Bronchial epithelial cell (primary cell): ENCODE measurements at regions not wholly inside any gene's neighbourhood (a gene's known extent, or its start where the extent isn't known, plus 50 kb on each side); places are given as distances from the start of the nearest gene placed in this dataset.

Experiments
- DNase-seq: peaks from one replicate; pipeline ENCODE4 v3.0.0-alpha.2; 2010; ENCODE audit warnings: low read depth
- FAIRE-seq: peaks from 2 replicates; lab custom pipeline; 2011; peaks lifted over from hg19 to GRCh38; lab: Jason Lieb, UNC
- H3K27me3 ChIP-seq: 2 replicates; pipeline ENCODE4 v1.5.1; 2011; ENCODE audit warnings: low read length; ENCODE audit not compliant: control insufficient read depth, insufficient read depth
- H3K36me3 ChIP-seq: 2 replicates; pipeline ENCODE4 v1.5.1; 2011; ENCODE audit warnings: low read length; ENCODE audit not compliant: control insufficient read depth, insufficient read depth
- H3K4me3 ChIP-seq: 2 replicates; pipeline ENCODE4 v1.5.1; 2011; ENCODE audit warnings: mild to moderate bottlenecking, low read depth, low read length, control low read depth
- TF ChIP-seq, protein P1 (sequence below): IDR thresholded peaks from 2 replicates; pipeline ENCODE4 v1.5.1; 2011; ENCODE audit warnings: mild to moderate bottlenecking, moderate library complexity, low read length, control low read depth, inconsistent platforms; ENCODE audit not compliant: insufficient read depth, severe bottlenecking

DNA sequence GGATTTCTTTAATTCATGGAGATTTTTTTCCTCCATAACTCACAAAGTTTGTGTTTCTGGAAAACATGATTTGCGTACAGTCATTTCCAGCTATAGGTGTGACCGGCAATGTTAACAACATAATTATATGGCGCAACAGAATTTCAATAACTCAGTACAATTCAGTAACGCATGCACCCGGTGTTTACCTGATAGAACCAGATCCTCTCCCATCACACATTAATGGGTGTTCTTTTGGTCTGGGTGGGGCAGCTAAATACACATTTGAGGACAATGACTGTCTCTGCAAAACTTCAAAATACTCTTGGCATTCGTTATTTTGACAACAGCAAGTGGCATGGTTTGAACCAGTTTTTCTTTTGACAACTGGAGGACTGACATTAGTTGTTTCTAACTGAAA lies 102.3 kb downstream of the KLF6 start:
- DNase-seq (no peak), FAIRE-seq (no peak)
- no peak overlapping the region for H3K4me3 ChIP-seq
- H3K36me3 ChIP-seq, result no peaks in the 10 kb centered on the region
- TF ChIP-seq, protein P1, sequence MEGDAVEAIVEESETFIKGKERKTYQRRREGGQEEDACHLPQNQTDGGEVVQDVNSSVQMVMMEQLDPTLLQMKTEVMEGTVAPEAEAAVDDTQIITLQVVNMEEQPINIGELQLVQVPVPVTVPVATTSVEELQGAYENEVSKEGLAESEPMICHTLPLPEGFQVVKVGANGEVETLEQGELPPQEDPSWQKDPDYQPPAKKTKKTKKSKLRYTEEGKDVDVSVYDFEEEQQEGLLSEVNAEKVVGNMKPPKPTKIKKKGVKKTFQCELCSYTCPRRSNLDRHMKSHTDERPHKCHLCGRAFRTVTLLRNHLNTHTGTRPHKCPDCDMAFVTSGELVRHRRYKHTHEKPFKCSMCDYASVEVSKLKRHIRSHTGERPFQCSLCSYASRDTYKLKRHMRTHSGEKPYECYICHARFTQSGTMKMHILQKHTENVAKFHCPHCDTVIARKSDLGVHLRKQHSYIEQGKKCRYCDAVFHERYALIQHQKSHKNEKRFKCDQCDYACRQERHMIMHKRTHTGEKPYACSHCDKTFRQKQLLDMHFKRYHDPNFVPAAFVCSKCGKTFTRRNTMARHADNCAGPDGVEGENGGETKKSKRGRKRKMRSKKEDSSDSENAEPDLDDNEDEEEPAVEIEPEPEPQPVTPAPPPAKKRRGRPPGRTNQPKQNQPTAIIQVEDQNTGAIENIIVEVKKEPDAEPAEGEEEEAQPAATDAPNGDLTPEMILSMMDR, result no peak
- H3K27me3 ChIP-seq, result no peaks in the 10 kb centered on the region

DNA sequence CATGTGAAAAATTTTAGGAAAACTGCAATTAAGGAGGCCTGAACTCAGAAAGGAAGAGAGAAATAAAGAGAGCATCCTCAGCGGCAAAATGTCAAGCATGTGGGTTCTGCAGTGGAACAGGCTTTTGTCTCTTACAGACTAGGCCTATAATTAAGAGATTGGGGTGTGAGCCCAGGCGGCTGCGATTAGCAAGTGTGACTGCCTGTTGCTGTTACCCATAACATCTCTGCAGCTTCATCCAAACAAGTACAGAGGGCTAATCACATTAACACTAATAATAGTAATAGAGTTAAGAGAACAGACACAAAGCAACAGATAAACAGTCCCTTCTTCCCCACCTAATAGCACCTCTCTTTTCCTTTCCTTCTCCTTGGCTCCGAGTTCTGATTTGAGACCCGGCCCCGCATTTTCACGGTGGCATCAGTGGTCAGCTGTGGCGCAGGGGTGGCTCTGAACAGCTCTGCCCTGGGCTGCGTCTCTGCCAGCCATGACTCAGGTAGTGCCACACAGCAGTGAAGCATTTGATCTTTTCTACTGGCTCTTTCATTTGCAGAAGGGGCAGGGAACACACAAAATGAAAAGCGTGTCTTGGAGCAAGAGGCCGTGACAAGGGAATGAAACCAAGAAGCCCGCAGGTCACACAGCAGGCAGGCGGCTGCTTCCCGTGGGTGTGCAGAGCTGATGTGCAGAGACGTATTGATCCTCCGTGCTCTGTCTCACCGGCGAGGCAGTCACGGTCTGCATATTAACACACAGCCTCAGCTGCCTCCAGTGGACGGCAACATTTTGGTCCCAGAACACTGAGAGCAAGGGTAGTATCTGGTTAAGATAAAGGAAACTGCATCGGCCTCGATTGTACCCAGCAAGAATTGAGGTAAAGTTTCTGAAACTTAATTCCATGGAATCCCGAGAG lies 103.1 kb downstream of the KLF6 start:
- DNase-seq (no peak), FAIRE-seq (no peak)
- Histone ChIP-seq H3K4me3 (no peak overlapping the region), H3K36me3 (no peaks in the 10 kb centered on the region), H3K27me3 (no peaks in the 10 kb centered on the region)
- TF ChIP-seq, protein P1, result no peak

DNA sequence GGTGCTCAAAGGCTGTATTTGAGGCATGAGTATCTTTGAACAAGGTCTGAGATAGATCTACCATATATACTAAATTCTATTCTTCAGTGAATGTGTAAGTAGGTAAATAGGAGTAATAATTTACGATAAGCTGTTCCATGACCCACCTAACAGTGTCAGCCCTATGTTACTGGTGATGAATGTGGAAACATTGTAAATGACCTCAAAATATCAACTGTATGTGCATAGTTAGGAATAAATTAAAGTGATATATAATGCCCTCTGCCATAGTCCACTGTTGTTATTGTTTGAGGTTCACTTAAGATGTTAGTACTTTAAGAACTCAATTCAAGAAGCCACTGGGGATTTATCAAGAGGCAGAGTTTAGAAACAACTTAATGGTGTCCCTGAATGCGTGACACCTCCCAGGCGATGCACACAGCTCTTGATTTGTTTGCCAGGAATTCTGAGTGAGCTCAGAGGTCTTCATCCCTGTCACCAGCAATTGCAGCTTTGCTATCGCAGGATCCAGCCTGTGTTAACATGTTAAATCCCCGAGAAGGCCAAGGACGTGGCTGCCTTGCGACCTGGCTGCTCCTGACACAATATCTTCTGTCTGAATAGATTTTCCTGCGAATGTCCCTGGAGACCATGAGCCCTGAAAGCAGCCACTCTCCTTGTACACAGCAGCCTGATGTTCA lies 104.9 kb downstream of the KLF6 start:
- Histone ChIP-seq H3K4me3 (no peak overlapping the region), H3K36me3 (no peaks in the 10 kb centered on the region), H3K27me3 (no peaks in the 10 kb centered on the region)
- TF ChIP-seq, protein P1, result no peak
- FAIRE-seq, result no peak
- DNase-seq, result no peak

DNA sequence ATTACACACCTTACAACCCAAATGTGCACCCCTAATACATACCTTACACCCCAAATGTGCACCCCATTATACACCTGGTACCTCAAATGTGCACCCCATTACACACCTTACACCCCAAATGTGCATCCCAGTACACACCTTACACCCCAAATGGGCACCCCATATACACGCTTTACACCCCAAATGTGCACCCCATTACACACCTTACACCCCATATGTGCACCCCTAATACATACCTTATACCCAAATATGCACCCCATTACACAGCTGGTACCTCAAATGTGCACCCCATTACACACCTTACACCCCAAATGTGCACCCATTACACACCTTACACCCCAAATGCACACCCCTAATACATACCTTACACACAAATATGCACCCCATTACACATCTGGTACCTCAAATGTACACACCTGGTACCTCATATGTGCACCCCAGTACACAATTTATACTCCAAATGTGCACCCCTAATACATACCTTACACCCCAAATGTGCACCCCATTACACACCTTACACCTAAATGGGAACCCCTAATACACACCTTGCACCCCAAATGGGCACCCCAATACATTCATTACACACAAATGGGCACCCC lies 106.3 kb downstream of the KLF6 start:
- no peak for DNase-seq
- Histone ChIP-seq H3K4me3 (no peak overlapping the region), H3K36me3 (no peaks in the 10 kb centered on the region), H3K27me3 (no peaks in the 10 kb centered on the region)
- FAIRE-seq, result no peak
- TF ChIP-seq, protein P1, result no peak

DNA sequence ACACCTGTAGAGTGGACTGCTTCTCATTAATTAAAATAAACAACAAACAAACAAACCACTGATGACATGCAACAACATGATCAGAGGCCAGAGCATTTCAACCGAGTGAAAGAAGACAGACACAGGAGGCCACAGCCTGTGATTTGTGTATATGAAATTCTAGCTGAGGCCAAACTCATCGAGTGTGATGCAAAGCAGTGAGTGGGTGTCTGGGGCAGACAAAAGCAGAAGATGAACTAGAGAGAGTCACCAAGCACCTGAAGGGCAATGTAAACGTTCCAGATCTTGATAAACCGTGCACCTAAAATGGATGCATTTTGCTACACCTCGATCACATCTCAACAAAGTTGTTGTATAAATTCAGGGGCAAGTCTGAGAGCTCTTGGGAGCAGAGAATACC lies 108.4 kb downstream of the KLF6 start:
- TF ChIP-seq, protein P1, result no peak

More for the DNA sequence above, 108.4 kb downstream of the KLF6 start:
- FAIRE-seq (peak; percentile 58), DNase-seq (no peak)
- Histone ChIP-seq H3K36me3 (no peaks in the 10 kb centered on the region), H3K4me3 (no peak overlapping the region), H3K27me3 (no peaks in the 10 kb centered on the region)
